T1000 (cell line): ENCODE measurements at regions not wholly inside any gene's neighbourhood (a gene's known extent, or its start where the extent isn't known, plus 50 kb on each side); places are given as distances from the start of the nearest gene placed in this dataset.

Experiments used
- DNase-seq: peaks from one replicate; lab custom pipeline; 2025; ENCODE audit warnings: mixed read lengths; lab: John Stamatoyannopoulos, UW

GRCh38 chr1:5570931-5571330, 421.3 kb downstream of the NPHP4 start:
- no peak for DNase-seq

DNA sequence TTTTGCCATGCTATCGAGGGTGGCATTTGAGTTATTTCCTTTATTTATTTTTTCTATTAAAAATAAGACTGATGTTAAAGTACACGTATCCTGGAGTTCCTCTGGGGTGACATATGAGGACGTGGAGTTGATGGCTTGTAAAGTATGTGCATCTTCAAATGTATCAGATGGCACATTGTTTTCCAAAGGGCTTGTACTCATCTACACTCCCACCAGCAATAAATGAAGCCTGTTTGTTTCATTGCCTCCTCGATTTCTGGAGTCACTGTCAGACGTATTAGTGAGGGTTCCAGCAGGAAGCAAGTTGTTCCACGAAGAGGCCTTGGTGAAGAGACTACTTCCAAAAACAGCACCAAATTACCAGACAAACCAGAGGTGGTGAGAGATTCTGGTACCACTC, 423.9 kb downstream of the NPHP4 start:
- DNase-seq, result no peak

DNA sequence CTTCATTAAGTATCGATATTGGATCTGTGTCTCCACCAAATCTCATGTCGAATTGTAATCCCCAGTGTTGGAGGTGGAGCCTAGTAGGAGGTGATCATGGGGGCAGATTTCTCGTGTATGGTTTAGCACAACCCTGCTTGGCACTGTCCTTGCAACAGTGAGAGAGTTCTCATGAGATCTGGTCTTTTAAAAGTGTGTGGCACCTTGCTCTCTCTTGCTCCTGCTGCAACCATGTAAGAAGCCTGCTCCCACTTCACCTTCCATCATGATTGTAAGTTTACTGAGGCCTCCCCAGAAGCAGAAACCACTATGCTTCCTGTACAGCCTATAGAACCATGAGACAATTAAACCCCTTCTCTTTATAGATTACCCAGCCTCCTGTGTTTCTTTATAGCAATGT, 424.4 kb downstream of the NPHP4 start:
- DNase-seq, result no peak

- no peak for DNase-seq
Measured at GRCh38 chr1:5566924-5567323, 425.3 kb downstream of the NPHP4 start.

DNA sequence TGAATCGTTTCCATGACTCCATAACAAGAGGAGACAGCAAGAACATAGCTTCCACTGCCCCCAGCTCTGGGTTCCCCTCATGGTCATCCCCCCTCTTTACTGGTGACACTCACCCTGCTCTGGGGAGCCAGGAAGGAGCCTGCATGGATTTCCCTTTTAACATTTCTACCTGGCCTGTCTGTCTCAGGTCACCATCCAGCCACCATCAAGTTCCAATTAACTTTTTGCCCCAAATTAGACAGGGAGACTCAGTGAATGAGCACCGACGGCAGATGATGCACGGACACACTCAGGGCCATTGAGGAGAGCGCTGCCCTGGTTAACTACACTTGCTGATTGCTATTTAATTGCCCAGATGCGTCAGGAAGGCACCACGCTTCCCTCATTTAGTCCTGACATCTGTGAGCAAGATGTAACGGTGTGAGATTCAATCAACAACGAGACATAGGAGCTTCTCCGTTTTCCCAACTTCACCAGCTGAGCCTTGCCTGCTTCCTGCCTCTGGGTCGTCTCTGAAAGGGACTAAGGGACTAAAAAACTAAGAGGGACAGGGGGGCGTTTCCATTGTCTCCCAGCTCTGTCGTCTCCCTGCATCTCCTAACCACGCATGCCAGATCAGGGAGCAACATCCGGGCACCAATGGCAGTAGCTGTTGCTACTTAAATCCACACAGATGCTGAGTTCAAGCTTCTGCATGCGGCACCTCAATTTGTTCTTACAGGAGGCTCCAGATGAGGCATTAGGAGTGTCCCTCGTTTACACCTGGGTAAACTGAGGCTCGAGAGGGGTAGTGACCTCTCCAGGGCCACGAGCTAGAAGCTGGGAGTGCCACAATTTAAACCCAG, 426.7 kb downstream of the NPHP4 start:
- DNase-seq, result no peak

- DNase-seq, result no peak
Measured at GRCh38 chr1:5564578-5565257, 427.5 kb downstream of the NPHP4 start.

GRCh38 chr1:5563861-5564577, 428.2 kb downstream of the NPHP4 start:
- DNase-seq, result no peak

GRCh38 chr1:5562769-5563168, 429.5 kb downstream of the NPHP4 start:
- DNase-seq, result no peak

- DNase-seq, result no peak
Measured at GRCh38 chr1:5562331-5562730, 429.9 kb downstream of the NPHP4 start.

DNA sequence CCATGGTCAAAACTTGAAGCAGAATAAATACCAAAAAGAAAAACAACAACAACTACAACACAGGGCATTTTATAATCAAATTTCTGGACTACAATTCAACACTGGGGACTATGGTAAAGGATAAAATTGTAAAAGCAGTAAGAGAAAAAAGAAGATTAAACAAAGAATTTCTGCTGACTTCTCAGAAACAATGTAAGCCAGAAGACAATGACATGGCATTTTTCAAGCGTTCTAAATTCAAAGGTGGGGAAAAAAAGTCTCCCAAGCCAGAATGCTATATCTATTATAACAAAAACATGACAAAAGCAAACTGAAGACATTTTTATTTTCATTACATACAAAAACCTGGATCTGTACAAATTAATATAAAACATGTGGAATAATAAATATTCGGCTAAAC, 433.1 kb downstream of the NPHP4 start:
- DNase-seq, result no peak

DNA sequence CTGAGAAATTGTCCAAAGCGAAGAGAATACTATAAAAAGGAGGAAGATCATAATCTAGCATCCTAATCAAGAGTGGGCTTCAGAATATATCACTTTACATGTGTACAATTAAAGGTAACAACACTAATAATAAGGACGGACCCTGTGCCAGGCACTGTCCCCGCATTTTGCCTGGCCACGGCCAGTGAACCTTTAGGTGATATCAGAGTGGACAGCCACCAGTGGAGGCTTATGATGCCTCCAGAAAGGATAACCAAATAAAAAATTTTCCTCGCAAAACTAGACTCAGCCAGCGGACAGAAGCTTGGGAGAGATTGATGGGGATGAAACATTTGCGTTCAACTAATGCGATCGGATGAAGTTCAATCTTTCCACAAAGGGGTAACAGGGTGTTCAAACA, 436.4 kb downstream of the NPHP4 start:
- no peak for DNase-seq

GRCh38 chr1:5554784-5555183, 437.4 kb downstream of the NPHP4 start:
- no peak for DNase-seq

DNA sequence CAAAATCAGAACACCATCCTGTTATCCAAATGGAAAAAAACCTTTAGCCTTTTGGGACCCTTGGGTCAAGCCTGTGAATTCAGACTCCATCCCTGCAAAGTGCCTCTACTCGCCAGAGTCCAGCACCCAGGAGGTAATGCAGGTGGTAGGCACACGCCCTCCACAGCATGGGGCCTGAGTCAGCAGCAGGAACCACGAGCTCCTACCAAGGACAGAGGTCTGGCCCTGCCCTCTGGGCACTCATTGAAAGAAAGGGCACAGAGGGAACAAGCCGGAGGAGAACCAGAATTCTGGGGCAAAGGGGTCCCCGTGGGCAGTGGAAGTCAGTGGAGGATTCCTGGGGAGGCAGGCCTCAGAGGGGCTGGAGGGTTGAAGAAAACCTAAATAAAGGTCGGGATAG, 438.1 kb downstream of the NPHP4 start:
- no peak for DNase-seq

GRCh38 chr1:5552787-5553484, 439.3 kb downstream of the NPHP4 start:
- DNase-seq, result no peak

GRCh38 chr1:5551274-5551975, 440.8 kb downstream of the NPHP4 start:
- DNase-seq, result no peak

- no peak for DNase-seq
Measured at GRCh38 chr1:5548266-5548665, 444.0 kb downstream of the NPHP4 start.

GRCh38 chr1:5543235-5543634, 449.0 kb downstream of the NPHP4 start:
- no peak for DNase-seq

- DNase-seq, result no peak
Measured at GRCh38 chr1:5532811-5533210, 459.4 kb downstream of the NPHP4 start.

DNA sequence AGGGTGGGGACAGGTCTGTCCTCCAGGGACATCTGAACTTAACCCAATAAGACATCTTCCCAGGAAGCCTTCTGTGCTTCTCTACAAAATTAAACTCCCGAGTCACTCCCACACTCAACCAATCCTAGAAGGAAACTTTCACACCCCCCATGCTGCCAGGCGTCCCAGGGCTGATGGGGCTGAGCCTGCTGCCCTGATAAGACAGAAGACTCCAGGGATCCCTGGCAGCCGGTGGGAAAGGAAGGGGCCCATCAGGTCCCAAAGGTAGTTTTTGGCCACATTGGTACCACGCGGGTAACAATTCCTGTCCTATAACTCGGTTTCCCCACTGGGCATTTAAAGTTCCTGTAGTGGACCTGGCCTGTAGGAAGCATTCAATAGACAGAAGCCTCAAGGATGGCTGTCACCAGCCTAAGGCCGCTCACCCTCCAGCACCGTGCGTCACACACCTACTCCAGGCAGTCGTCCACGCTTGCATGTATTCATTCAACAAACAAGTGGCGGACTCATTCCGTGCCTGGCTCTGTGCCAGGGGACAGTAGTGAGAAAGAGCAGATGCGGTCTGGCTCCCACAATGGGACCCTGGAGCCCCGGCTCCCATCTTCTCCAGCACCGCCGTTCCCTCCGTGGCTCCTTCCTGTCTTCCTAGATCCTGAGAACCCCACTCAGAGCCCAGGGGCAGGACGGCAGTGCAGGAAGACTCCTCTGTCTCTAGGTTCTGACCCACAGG, 465.2 kb downstream of the NPHP4 start:
- DNase-seq, result no peak

GRCh38 chr1:5526385-5526750, 465.9 kb downstream of the NPHP4 start:
- DNase-seq, result no peak
